ENCODE measurements at regions not wholly inside any gene's neighbourhood (a gene's known extent, or its start where the extent isn't known, plus 50 kb on each side); places are given as distances from the start of the nearest gene placed in this dataset.

DNA sequence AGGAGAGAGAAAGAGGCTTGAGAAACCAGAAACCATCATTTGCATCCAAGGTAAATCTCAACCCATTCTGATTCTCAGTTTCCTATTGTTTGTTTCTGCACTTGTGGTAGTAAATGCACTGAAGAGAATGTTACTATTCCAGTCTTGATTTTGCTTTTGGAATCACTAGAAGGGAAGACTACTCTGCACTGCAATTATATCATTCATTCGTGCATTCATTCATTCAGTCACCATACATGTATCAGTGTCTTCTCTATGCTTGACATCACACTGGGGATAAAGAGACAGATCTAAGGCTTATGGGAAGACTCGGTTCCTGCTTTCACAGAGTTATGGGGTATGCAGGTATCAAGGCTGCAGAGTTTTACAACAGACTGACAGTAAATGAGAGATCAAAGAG, 90.3 kb upstream of the EGLN3 start:
- no peak for DNase-seq (ENCODE audit: low read depth, low spot score)
- H3K9me1 ChIP-seq (ENCODE audit: control insufficient read depth, extremely low read depth, insufficient read depth, low read length): no peaks in the 10 kb centered on the region

GRCh38 chr14:34040766-34041165, 89.9 kb upstream of the EGLN3 start:
- no peak overlapping the region for H2AFZ ChIP-seq (ENCODE audit: control insufficient read depth, low read length)
- no peaks in the 10 kb centered on the region for H3K9me1 ChIP-seq (ENCODE audit: control insufficient read depth, extremely low read depth, insufficient read depth, low read length)
- no peak overlapping the region for H3K9ac ChIP-seq (ENCODE audit: control insufficient read depth, extremely low read depth, insufficient read depth, low read length)
- H3K4me3 ChIP-seq (ENCODE audit: control insufficient read depth in 2 of 3, extremely low read depth in 1 of 3, insufficient read depth in 2 of 3, low read depth in 1 of 3, low read length in 3 of 3): no peak overlapping the region
- H3K9me3 ChIP-seq (ENCODE audit: control insufficient read depth, low read depth, low read length): no peaks in the 10 kb centered on the region
- TF ChIP-seq CTCF (optimal IDR thresholded peaks at IDR 0.05 in 1 of 3, IDR thresholded peaks at IDR 0.05 in 1 of 3, conservative IDR thresholded peaks at IDR 0.05 in 1 of 3; ENCODE audit: extremely low read depth in 1 of 3, insufficient read depth in 2 of 3, low read length in 3 of 3) (no peak), EZH2 (IDR thresholded peaks at IDR 0.05; ENCODE audit: low read length) (no peak)
- DNase-seq (ENCODE audit: low read depth, low spot score): no peak
- no peaks in the 10 kb centered on the region for H4K20me1 ChIP-seq (ENCODE audit: control insufficient read depth, extremely low read depth, insufficient read depth, low read length)
- no peak overlapping the region for H3K4me2 ChIP-seq (ENCODE audit: control insufficient read depth, extremely low read depth, insufficient read depth, low read depth, low read length)
- FAIRE-seq: no peak
- no peaks in the 10 kb centered on the region for H3K79me2 ChIP-seq (ENCODE audit: control insufficient read depth, insufficient read depth, low read length)
- H3K36me3 ChIP-seq (ENCODE audit: control insufficient read depth in 2 of 2, extremely low read depth in 1 of 2, insufficient read depth in 2 of 2, low read length in 2 of 2): no peaks in the 10 kb centered on the region
- H3K4me1 ChIP-seq (ENCODE audit: control insufficient read depth, extremely low read depth, insufficient read depth, low read length): peaks cover 19% of the 10 kb centered on the region
- no peak overlapping the region for H3K27ac ChIP-seq (ENCODE audit: control insufficient read depth, insufficient read depth, low read length)
- no peaks in the 10 kb centered on the region for H3K27me3 ChIP-seq (ENCODE audit: control insufficient read depth, extremely low read depth, insufficient read depth, low read length)
- dilution Hi-C loops (cut with MboI; ENCODE audit: extremely low pct_ligation_motif_present, low sequenced_read_pairs): no loop called here

More for the DNA sequence above, 90.3 kb upstream of the EGLN3 start:
- Histone ChIP-seq H2AFZ (ENCODE audit: control insufficient read depth, low read length) (no peak overlapping the region), H3K4me1 (ENCODE audit: control insufficient read depth, extremely low read depth, insufficient read depth, low read length) (peaks cover 16% of the 10 kb centered on the region), H3K9ac (ENCODE audit: control insufficient read depth, extremely low read depth, insufficient read depth, low read length) (no peak overlapping the region), H3K4me2 (ENCODE audit: control insufficient read depth, extremely low read depth, insufficient read depth, low read depth, low read length) (no peak overlapping the region), H3K27me3 (ENCODE audit: control insufficient read depth, extremely low read depth, insufficient read depth, low read length) (no peaks in the 10 kb centered on the region), H3K4me3 (ENCODE audit: control insufficient read depth in 2 of 3, extremely low read depth in 1 of 3, insufficient read depth in 2 of 3, low read depth in 1 of 3, low read length in 3 of 3) (no peak overlapping the region), H3K79me2 (ENCODE audit: control insufficient read depth, insufficient read depth, low read length) (no peaks in the 10 kb centered on the region), H3K9me3 (ENCODE audit: control insufficient read depth, low read depth, low read length) (no peaks in the 10 kb centered on the region), H3K36me3 (ENCODE audit: control insufficient read depth in 2 of 2, extremely low read depth in 1 of 2, insufficient read depth in 2 of 2, low read length in 2 of 2) (no peaks in the 10 kb centered on the region), H3K27ac (ENCODE audit: control insufficient read depth, insufficient read depth, low read length) (no peak overlapping the region), H4K20me1 (ENCODE audit: control insufficient read depth, extremely low read depth, insufficient read depth, low read length) (no peaks in the 10 kb centered on the region)
- no peak for FAIRE-seq
- dilution Hi-C loops (cut with MboI; ENCODE audit: extremely low pct_ligation_motif_present, low sequenced_read_pairs): no loop called here
- no peak for TF ChIP-seq EZH2 (IDR thresholded peaks at IDR 0.05; ENCODE audit: low read length)
- no peak for TF ChIP-seq CTCF (optimal IDR thresholded peaks at IDR 0.05 in 1 of 3, IDR thresholded peaks at IDR 0.05 in 1 of 3, conservative IDR thresholded peaks at IDR 0.05 in 1 of 3; ENCODE audit: extremely low read depth in 1 of 3, insufficient read depth in 2 of 3, low read length in 3 of 3)

Data from keratinocyte (primary cell).